ENCODE measurements at regions not wholly inside any gene's neighbourhood (a gene's known extent, or its start where the extent isn't known, plus 50 kb on each side); places are given as distances from the start of the nearest gene placed in this dataset.

GRCh38 chr6:165844801-165845364 is 181.8 kb upstream of the PDE10A start:
- no peak for TF ChIP-seq CTCF (IDR thresholded peaks at IDR 0.05)
- TF ChIP-seq EZH2 (IDR thresholded peaks at IDR 0.05; ENCODE audit: borderline replicate concordance, insufficient read depth, low read depth, low read length, poor library complexity, severe bottlenecking), result no peak

All from B cell (primary cell).